GM12891 (cell line): ENCODE measurements at regions not wholly inside any gene's neighbourhood (a gene's known extent, or its start where the extent isn't known, plus 50 kb on each side); places are given as distances from the start of the nearest gene placed in this dataset.

Experiments used
- DNase-seq: peaks from one replicate; pipeline ENCODE4 v3.0.0; 2011; ENCODE audit warnings: low spot score; ENCODE audit not compliant: insufficient read length
- FAIRE-seq: peaks from 2 replicates; lab custom pipeline; 2011; peaks lifted over from hg19 to GRCh38; lab: Jason Lieb, UNC
- PAX5 ChIP-seq: IDR thresholded peaks from 2 replicates; pipeline ENCODE4 v1.6.1; 2011; ENCODE audit warnings: low read length, moderate library complexity, mild to moderate bottlenecking; ENCODE audit not compliant: insufficient read depth, severe bottlenecking
- POLR2A ChIP-seq: IDR thresholded peaks from 2 replicates; pipeline ENCODE4 v1.6.1; 2011; ENCODE audit warnings: low read depth, low read length, control low read depth
- POLR2AphosphoS5 ChIP-seq: IDR thresholded peaks from 2 replicates; pipeline ENCODE4 v1.6.1; 2011; ENCODE audit warnings: low read depth, low read length, control low read depth
- POU2F2 ChIP-seq: IDR thresholded peaks from 2 replicates; pipeline ENCODE4 v1.6.1; 2011; ENCODE audit warnings: low read depth, mild to moderate bottlenecking, control low read depth, low read length, moderate library complexity
- SPI1 ChIP-seq: IDR thresholded peaks from 2 replicates; pipeline ENCODE4 v1.6.1; 2011; ENCODE audit warnings: low read depth, low read length, control low read depth
- TAF1 ChIP-seq: IDR thresholded peaks from 2 replicates; pipeline ENCODE4 v1.6.1; 2011; ENCODE audit warnings: low read depth, low read length, control low read depth

- no peak for DNase-seq
- TF ChIP-seq SPI1 (no peak), POLR2A (no peak), TAF1 (no peak), POLR2AphosphoS5 (no peak)
- no peak for FAIRE-seq
These were observed 841.3 kb upstream of the ZWINT start for GRCh38 chr10:57202356-57202755.

- no peak for TF ChIP-seq POU2F2
- TF ChIP-seq SPI1: no peak
- TF ChIP-seq TAF1: no peak
- no peak for TF ChIP-seq POLR2AphosphoS5
- no peak for TF ChIP-seq POLR2A
- no peak for TF ChIP-seq PAX5
- FAIRE-seq: no peak
- DNase-seq: no peak
These were observed 827.8 kb upstream of the ZWINT start for GRCh38 chr10:57188846-57189245.

- TF ChIP-seq POLR2A (no peak), PAX5 (no peak), POU2F2 (no peak), POLR2AphosphoS5 (no peak), TAF1 (no peak)
- FAIRE-seq (no peak), DNase-seq (no peak)
These were observed 825.1 kb upstream of the ZWINT start for GRCh38 chr10:57186201-57186600.

GRCh38 chr10:57169597-57169996, 808.5 kb upstream of the ZWINT start:
- FAIRE-seq (no peak), DNase-seq (no peak)
- TF ChIP-seq TAF1 (no peak), POU2F2 (no peak), POLR2AphosphoS5 (no peak), POLR2A (no peak), PAX5 (no peak), SPI1 (no peak)

- TF ChIP-seq POLR2A (no peak), POU2F2 (no peak), PAX5 (no peak), TAF1 (no peak), POLR2AphosphoS5 (no peak), SPI1 (no peak)
- DNase-seq: no peak
- FAIRE-seq: no peak
These were observed 807.7 kb upstream of the ZWINT start for GRCh38 chr10:57168611-57169240.

- no peak for FAIRE-seq
- TF ChIP-seq POLR2AphosphoS5: no peak
- no peak for TF ChIP-seq PAX5
- TF ChIP-seq POLR2A: no peak
- no peak for TF ChIP-seq POU2F2
- no peak for TF ChIP-seq SPI1
- TF ChIP-seq TAF1: no peak
- no peak for DNase-seq
These were observed 804.6 kb upstream of the ZWINT start for GRCh38 chr10:57165671-57166070.

GRCh38 chr10:57162231-57162630, 801.2 kb upstream of the ZWINT start:
- no peak for FAIRE-seq
- DNase-seq: no peak
- TF ChIP-seq SPI1 (no peak), POLR2A (no peak), POLR2AphosphoS5 (no peak), POU2F2 (no peak), TAF1 (no peak), PAX5 (no peak)

GRCh38 chr10:57161157-57161556, 800.1 kb upstream of the ZWINT start:
- DNase-seq (no peak), FAIRE-seq (no peak)
- TF ChIP-seq TAF1: no peak
- no peak for TF ChIP-seq POU2F2
- TF ChIP-seq SPI1: no peak
- no peak for TF ChIP-seq PAX5
- no peak for TF ChIP-seq POLR2AphosphoS5
- TF ChIP-seq POLR2A: no peak

- FAIRE-seq: no peak
- no peak for TF ChIP-seq POLR2AphosphoS5
- no peak; the same call in 1 of the 2 replicates for TF ChIP-seq SPI1
- no peak for TF ChIP-seq POLR2A
- TF ChIP-seq PAX5: no peak
- TF ChIP-seq TAF1: no peak
- TF ChIP-seq POU2F2: no peak
- no peak for DNase-seq
These were observed 784.5 kb upstream of the ZWINT start for GRCh38 chr10:57145548-57145947.

GRCh38 chr10:57142925-57143576, 782.0 kb upstream of the ZWINT start:
- DNase-seq: no peak
- no peak for FAIRE-seq
- TF ChIP-seq TAF1 (no peak), SPI1 (no peak), POLR2A (no peak), PAX5 (no peak), POU2F2 (no peak), POLR2AphosphoS5 (no peak)
